Sigmoid colon (tissue), 4 donors: ENCODE measurements at regions not wholly inside any gene's neighbourhood (a gene's known extent, or its start where the extent isn't known, plus 50 kb on each side); places are given as distances from the start of the nearest gene placed in this dataset.

Source experiments
- CTCF ChIP-seq, 4 experiments: fragments of 450-650 bp in 3 of 4; fragments of 200-600 bp in 1 of 4; IDR thresholded peaks; one replicate each; pipeline ENCODE4 v1.5.1; 2016 to 2019; ENCODE audit warnings: antibody characterized with exemption in 4 of 4, mild to moderate bottlenecking in 3 of 4, moderate library complexity in 2 of 4
- EP300 ChIP-seq, 4 donors: sonication (generic); formaldehyde crosslinking; IDR thresholded peaks; one replicate each; pipeline ENCODE4 v1.6.1; 2017; ENCODE audit warnings: antibody characterized with exemption in 4 of 4
- POLR2A ChIP-seq, 2 donors: fragments of 450-650 bp; IDR thresholded peaks; one replicate each; pipeline ENCODE4 v1.6.1; 2016; ENCODE audit warnings: antibody characterized with exemption in 2 of 2, mild to moderate bottlenecking in 2 of 2, moderate library complexity in 2 of 2

DNA sequence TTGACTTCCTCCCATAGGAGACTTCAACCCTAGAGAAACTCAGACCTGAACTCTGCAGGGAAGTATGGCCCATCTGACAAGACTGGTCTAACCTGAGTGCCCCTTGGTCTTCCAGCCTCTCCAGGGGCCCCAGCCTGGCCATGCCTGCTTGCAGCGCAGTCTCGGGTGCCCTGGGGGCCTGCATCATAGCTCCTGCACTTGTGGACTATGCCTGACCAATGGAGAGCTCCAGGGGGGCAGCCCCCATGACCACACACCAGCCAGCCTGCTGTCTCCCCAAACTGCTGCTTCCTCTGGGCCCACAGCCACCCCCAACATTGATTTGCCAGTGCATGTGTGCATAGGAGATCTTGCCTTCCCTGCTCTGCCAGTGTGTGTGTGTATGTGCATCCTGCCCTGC lies 608.6 kb upstream of the MARCKS start:
- no peak for TF ChIP-seq POLR2A (IDR thresholded peaks at IDR 0.05)
- no peak for TF ChIP-seq CTCF (IDR thresholded peaks at IDR 0.05)
- no peak for TF ChIP-seq EP300 (IDR thresholded peaks at IDR 0.05)
